ENCODE measurements at regions not wholly inside any gene's neighbourhood (a gene's known extent, or its start where the extent isn't known, plus 50 kb on each side); places are given as distances from the start of the nearest gene placed in this dataset.

GRCh38 chr13:70890289-70890688, 782.0 kb upstream of the KLHL1 start:
- DNase-seq (ENCODE audit: low spot score): no peak

DNA sequence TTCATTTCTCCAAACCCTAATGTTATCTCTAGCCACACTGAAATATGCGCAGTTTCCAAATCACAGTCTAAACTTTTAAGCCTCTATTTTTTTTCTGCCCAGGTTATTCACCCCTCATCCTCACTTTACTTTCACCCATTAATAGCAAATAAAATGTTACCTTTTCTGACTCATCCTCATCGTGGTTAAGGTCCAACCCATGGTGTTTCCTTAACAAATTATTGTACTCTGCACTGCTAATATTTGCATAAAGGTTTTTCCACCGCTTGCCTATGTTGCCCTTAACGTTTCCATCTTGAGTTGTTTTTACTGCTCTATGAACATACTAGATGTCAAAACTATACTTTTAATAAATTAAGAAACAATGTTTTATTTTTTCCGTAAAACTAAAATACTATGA, 780.9 kb upstream of the KLHL1 start:
- DNase-seq (ENCODE audit: low spot score): no peak

GRCh38 chr13:70884196-70884595, 775.9 kb upstream of the KLHL1 start:
- no peak for DNase-seq (ENCODE audit: low spot score)

DNA sequence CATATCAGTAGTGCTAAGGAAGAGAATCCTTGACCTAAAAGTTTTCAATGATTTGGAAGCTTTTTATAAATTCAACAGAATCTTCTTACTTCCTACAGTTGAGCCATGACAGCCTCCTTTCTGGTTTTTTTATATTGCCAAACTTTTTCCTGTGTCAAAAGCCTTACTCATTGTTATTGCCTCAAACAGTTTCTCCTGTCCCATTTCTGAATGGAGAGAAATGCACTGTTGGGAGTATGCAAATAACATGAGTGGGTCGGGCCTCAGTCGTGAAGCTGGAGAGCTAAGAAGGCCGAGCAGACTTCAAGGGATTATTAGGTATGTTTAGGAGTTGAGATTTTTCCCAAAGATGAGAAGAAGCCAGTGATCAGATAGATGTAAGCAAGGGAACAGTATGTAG, 766.4 kb upstream of the KLHL1 start:
- no peak for DNase-seq (ENCODE audit: low spot score)

DNA sequence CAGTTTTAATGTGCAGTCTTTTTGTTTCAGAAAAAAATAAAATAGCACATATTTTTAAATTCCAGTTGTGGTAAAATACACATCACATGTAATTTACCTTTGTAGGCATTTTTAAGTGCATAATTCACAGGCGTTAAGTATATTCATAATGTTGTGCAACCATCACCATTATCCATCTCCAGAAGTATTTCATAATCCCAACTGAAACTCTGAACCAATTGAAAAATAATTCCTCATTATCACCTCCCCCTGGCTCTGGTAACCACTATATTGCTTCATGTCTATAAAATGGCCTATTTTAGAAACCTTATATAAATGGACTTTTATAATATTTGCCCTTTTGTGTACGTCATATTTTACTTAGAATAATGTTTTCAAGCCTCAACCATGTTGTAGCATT, 756.5 kb upstream of the KLHL1 start:
- DNase-seq (ENCODE audit: low spot score): no peak

DNA sequence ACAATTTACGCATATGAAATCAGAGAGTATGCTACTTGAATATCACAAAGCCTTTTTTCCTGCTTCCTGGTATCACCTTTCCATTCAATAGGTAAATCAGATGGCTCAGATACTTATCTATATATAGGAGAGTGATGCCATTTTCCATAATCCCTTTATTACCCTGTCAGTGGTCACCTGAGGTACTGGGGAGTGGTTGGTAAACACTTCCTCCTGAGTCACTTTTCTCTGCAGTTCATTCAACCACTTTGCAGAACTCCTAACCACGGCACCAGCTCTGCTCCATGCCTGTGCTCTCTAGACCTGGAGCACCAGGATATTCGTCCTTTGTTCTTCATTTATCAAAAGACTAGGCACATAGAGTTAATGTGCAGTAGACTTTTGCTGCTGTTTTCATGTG, 748.5 kb upstream of the KLHL1 start:
- DNase-seq (ENCODE audit: low spot score): no peak

DNA sequence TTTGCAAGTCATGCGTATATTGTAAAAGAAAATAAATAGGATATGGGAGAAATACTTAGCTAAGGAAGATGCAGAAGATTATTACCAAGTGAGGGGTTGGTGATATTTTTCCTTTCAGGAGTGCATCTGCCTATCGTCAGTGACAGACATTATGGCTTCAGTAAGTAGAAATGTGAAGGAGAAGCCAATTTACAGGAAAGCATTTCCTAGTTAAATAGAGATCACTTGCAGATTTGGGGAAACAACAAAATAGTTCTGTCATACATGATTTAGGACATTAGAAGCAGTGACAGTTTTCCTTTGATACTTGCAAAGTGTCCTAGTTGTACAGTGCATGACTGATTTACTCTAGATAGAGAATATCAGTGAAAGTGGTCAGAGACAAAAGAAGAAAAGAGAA, 747.8 kb upstream of the KLHL1 start:
- DNase-seq (ENCODE audit: low spot score): no peak

GRCh38 chr13:70849222-70849621, 741.0 kb upstream of the KLHL1 start:
- no peak for DNase-seq (ENCODE audit: low spot score)

GRCh38 chr13:70844391-70845108, 736.3 kb upstream of the KLHL1 start:
- DNase-seq (ENCODE audit: low spot score): no peak

GRCh38 chr13:70842062-70842644, 733.9 kb upstream of the KLHL1 start:
- no peak for DNase-seq (ENCODE audit: low spot score)

DNA sequence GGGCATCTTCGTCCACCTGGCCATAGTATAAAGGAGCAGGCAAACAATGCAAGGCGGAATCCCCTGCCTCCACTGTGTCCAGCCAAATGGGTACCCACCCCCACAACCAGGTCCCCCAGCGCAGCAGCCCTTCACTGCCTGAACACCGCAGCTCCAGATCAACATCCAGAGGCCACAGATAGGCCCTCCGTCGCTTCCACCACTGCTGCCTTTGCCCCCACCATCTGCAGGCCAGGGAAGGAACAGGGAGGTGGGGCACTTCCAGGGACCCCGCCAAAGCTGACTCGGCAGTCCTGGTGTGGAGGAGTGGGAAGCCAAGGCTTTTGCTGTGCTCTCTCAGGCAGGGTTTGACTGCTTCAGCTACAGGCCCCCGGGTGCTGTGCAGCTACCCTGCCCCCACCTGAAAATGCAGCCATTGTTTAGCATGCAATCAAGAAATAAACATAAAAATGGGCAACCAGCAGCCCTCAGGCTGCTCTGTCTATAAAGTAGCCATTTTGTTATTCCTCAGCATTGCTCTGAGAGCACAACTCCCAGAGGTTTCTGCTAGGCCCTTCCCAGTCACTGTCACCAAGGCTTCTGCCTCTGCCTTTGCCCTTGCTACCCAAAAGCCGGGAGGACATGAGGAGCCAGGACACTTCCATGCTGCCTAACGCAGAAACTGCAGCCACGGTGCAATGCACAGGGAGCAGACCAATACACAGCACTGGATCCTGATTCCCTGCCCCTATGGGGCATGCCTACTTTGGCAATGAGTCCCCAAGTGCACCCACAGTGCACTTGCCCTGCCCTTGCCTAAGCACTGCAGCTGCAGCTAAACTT, 733.2 kb upstream of the KLHL1 start:
- no peak for DNase-seq (ENCODE audit: low spot score)

GRCh38 chr13:70835371-70835770, 727.1 kb upstream of the KLHL1 start:
- DNase-seq (ENCODE audit: low spot score): no peak

DNA sequence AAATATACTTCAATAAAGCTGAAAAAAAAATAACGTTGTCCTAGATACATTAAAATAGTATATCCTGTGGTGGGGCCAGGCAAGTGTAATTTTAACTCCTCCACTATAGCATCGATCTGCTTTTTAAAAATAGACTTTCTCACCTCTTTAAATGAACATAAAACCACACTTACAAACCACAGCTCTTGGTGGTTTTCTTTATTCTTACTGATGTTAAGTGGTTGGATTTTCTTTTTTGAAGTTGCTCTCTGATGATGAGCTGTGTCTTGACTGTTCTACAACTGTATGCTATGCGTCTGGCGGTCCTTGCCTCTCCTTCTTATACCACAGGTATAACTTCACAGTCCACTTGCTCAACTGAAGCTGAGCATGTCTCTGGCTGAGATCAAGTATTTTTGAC, 721.5 kb upstream of the KLHL1 start:
- DNase-seq (ENCODE audit: low spot score): no peak

GRCh38 chr13:70817576-70817975, 709.3 kb upstream of the KLHL1 start:
- no peak for DNase-seq (ENCODE audit: low spot score)

DNA sequence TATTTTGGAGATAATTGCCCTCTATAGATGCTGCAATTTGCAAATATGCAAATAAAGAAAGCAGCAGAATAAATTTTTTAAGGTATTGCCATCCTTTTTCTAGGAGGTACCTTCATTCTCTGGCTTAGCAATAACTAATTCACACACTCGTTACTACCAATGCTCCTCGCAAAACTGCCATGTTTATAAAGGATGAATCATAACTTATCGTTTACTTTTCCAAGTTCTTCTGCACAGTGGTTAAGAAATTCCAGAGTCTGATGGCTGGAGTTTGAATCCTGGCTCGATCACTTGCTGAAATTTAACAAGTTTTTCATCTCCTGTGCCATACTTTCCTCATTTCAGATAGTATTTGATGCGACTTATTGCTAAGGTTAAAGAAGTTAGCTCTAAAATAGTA, 708.6 kb upstream of the KLHL1 start:
- no peak for DNase-seq (ENCODE audit: low spot score)

DNA sequence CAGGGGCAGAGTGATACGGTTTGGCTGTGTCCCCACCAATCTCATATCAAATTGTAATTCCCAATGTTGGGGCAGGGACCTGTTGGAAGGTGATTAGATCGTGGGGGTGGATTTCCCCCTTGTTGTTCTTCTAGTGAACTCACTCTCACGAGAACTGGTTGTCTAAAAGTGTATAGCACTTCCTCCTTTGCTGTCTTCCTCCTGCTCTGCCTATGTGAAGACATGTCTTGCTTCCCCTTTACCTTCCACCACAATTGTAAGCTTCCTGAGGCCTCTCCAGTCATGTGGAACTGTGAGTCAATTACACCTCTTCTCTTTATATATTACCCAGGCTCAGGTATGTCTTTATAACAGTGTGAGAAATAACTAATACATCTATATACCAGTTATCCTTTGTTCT, 706.4 kb upstream of the KLHL1 start:
- DNase-seq (ENCODE audit: low spot score): no peak

DNA sequence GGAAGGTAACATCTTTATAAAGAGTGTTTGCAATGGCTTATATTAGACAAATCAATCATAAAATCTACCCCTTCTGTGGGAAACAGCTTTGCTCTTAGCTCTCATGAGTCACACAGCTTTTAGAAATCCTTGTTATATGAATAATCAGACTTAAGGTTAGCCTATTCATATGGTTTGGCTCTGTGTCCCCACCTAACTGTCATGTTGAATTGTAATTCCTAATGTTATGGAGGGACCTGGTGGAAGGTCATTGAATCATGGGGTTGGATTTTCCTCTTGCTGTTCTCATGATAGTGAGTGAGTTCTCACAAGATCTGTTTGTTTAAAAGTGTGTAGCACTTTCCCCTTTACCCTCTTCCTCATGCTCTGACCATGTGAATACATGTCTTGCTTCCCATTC, 704.2 kb upstream of the KLHL1 start:
- DNase-seq (ENCODE audit: low spot score): no peak

DNA sequence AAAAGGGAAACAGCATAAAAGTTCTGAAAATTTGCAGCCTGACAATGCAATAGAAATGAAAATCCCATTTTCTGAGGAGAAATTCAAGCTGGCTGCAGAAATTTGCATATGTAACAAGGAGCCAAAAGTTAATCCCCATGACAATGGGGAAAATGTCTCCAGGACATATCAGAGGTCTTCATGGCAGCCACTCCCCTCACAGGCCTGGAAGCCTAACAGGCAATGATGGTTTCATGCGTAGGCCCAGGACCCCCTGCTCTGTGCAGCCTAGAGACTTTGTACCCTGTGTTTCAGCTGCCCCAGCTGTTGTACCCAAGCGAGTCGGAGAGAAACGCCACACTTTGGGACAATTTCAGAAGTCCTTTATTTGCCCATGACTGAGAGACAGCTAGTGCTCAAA, 701.3 kb upstream of the KLHL1 start:
- DNase-seq (ENCODE audit: low spot score): no peak

- no peak for DNase-seq (ENCODE audit: low spot score)
These were observed 690.1 kb upstream of the KLHL1 start for GRCh38 chr13:70798385-70798784.

GRCh38 chr13:70795484-70795883, 687.2 kb upstream of the KLHL1 start:
- no peak for DNase-seq (ENCODE audit: low spot score)

- no peak for DNase-seq (ENCODE audit: low spot score)
These were observed 683.9 kb upstream of the KLHL1 start for GRCh38 chr13:70792121-70792520.

DNA sequence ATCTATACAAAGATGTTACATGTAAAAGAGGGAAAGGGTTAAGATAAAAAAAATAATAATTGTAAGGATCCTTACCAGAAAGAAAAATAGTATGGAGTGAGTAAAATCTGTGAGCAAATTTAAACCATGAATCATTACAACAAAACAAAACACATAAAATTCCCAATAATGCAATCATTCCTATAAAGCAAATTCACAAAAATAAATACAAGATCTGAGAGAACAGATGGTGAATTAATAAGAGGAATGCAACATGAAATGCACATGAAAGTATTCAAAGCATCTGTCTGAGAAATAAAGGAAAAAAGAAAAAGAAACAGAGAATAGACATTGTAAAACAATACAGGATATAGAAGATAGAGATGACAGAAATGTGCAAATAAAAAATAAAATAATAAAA, 681.5 kb upstream of the KLHL1 start:
- DNase-seq (ENCODE audit: low spot score): no peak

DNA sequence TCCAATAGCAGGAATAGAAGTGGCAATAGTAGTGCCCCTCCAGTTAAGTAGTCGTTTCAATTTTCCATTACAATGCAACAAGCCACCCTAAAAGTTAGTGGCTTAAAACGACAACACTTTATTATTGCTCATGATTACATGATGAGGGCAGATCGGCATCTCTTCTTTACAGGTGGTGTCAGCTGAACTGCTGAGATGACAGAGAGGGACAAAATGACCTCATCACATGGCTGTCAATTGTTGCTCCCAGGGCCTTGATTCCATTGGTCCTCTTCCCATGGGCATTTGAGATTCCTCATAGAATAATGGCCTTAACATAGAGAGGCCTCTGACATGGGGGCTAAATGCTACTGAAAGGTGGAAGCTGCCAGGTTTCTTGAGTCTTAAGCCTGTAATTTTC, 679.8 kb upstream of the KLHL1 start:
- no peak for DNase-seq (ENCODE audit: low spot score)
